ENCODE measurements at regions not wholly inside any gene's neighbourhood (a gene's known extent, or its start where the extent isn't known, plus 50 kb on each side); places are given as distances from the start of the nearest gene placed in this dataset.
A peak's percentile ranks its signal among the peaks of the same experiment; 100 is the strongest.
"Not testable (repeated sequence)": the region's sequence is repeated elsewhere in the genome, so short reads cannot be mapped to it uniquely, and the experiment has no call there.

DNA sequence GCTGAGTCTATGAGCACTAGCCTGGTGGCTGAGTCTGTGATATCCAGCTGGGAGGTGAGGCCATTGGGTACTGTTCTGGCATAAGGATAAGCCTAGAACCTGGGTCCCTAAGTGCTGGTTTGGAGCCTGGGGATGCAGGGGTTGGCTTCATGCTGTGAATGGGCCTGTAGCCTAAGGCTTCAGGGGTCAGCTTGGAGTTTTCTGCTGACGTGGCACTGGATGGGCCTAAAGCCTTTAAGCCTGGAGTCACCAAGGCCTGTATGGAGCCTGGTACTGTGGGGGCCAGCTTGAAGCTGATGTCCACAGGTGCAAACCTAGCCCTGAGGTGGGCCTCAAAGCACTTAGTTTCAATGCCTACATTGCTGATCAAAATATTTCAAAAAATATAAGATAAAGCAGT lies 979.6 kb upstream of the POU3F4 start:
- DNase-seq (ENCODE audit: low spot score) = no peak

DNA sequence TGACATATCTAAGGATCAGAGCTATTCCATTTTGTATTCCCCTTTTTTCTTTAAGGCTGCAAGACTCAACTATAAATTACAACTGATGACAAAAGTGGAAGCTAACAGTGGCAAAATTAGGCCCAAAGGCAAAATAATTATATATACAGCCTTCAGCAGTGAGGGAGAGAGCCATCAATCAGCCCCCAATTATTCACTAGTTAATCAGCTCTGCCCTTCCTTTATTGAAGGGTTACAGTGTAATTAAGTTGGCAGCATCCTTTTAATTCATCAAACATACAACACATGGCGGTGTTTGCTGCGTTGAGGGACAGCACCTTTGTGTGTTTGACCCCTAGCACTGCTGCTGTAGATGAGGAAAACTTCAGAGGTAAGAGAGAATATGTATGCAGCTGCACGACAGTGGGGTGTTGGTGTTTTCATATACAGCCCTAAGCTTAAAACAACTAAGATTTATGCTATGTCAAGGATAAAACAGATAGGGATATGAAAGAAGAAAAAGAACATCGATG lies 973.9 kb upstream of the POU3F4 start:
- DNase-seq (ENCODE audit: low spot score) = no peak

DNA sequence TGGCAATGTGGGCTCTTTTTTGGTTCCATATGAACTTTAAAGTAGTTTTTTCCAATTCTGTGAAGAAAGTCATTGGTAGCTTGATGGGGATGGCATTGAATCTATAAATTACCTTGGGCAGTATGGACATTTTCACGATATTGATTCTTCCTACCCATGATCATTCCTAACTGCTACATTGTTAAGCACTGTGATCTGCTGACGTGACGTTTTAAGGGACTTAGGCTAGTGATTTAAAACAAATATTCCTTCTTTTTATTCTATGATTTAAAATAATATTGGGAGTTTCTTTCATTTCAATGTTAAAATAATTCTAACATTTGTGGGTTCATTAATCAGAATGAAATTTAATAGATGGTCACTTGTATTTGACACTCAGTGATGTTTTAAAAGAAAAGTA lies 970.9 kb upstream of the POU3F4 start:
- not testable (repeated sequence) for DNase-seq (ENCODE audit: low spot score)

DNA sequence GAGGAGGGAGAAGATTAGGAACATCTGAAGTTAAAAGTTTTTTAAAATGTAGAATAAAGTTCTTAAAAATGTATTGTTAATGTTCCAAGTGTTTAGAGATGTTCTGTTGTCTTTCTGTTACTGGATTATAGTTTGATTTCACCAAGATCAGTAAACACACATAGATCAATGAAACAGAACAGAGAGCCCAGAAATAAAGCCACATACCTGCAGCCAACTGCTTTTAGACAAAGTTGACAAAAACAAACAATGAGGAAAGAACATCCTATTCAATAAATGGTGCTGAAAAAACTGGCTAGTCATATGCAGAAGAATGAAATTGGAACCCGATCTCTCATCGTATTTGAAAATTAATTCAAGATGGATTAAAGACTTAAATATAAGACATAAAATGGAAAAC lies 966.3 kb upstream of the POU3F4 start:
- no peak for DNase-seq (ENCODE audit: low spot score)

DNA sequence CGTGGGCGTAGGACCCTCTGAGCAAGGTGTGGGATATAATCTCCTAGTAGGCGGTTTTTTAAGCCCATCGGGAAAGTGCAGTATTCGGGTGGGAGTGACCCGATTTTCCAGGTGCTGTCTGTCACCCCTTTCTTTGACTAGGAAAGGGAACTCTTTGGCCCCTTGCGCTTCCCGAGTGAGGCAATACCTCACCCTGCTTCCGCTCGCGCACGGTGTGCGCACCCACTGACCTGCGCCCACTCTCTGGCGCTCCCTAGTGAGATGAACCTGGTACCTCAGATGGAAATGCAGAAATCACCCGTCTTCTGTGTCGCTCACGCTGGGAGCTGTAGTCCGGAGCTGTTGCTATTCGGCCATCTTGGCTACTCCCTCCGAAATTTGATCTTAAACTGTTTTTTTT lies 955.9 kb upstream of the POU3F4 start:
- DNase-seq (ENCODE audit: low spot score) = peak; percentile 6

DNA sequence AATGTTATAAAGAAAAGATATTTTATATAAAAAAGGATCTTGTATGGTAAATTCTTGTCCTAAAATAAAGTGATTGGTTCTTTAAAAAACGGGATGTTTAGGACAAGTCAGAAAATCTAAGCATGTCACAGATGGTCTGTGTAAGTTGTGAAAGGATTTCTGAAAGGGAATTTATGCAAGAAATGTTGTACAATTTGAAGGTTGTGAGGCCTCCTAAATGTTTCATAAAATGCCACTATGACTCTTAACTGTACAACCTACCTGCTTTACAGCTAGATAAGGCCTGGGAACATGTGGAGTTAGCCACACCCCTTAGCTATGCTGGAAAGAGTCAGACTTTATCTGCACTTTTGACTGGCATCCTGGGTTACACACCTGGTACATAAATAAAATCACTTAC lies 951.5 kb upstream of the POU3F4 start:
- no peak for DNase-seq (ENCODE audit: low spot score)

DNA sequence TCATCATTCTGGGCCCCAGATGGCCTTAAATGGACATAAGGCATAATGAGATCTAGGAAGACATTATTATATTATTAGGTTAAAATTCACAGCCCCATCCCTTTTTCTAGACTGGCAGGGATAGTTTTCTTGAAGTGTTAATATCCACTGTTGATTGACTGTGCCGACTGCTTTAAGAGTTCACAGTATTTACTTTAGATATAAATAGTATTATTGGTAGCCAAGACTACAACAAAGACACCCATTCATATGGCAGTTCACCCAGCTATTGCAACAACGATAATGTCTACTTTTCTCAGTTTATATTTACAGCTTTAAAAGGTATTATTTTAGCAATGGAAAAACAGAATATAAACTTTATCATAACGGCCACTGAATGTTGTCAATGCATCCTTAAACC lies 922.2 kb upstream of the POU3F4 start:
- DNase-seq (ENCODE audit: low spot score) = no peak

DNA sequence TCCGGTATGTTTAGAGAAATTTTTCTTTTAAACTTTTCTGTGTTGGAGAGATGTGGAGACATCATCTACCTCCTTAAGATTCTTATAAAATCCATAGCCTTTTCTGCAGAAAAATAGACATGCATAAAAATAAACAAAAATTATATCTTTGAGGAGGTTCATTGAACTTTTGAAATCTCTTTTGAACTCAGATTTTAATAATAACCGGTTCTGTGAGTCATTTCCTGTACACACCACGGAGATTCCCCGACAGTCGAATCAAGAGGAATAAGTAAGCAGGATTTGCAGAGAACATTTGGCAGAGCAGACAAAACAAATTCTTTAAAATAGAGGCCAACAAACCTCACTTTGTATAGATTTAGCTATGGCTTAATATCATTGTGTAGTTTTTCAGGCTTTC lies 918.7 kb upstream of the POU3F4 start:
- peak; percentile 16 for DNase-seq (ENCODE audit: low spot score)

DNA sequence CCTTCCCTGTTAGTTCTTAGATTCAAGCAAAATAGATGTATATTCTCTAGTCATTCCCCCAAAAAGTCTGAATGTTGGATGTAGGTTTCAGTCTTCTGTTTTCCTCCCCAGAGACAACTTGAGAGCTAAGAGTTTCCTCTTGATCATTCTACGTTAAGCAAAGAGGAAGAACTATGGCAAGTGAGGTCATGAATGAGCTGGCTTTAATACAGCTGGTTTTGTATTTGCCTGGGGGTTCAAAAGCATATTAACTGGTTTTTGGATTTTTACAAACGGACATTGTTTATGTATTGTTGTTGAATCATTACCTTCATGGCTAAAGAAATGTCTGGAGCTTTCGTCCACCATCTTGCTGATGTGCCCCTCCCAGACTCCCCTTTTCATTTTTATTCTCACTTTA lies 916.7 kb upstream of the POU3F4 start:
- no peak for DNase-seq (ENCODE audit: low spot score)

DNA sequence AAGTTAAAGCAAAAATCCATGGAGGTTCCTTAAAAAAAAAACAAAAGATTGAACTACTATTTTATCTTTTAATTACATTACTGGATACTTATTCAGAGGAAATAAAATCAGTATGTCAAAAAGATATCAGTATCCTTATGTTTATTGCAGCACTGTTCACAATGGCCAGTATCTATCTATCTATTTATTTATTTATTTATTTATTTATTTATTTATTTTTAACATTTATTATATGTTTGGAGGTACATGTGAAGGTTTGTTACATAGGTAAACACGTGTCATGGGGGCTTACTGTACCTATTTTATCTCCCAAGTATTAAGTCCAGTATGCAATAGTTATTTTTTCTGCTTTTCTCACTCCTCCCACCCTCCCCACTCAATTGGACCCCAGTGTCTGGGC lies 881.1 kb upstream of the POU3F4 start:
- no peak for DNase-seq (ENCODE audit: low spot score)

DNA sequence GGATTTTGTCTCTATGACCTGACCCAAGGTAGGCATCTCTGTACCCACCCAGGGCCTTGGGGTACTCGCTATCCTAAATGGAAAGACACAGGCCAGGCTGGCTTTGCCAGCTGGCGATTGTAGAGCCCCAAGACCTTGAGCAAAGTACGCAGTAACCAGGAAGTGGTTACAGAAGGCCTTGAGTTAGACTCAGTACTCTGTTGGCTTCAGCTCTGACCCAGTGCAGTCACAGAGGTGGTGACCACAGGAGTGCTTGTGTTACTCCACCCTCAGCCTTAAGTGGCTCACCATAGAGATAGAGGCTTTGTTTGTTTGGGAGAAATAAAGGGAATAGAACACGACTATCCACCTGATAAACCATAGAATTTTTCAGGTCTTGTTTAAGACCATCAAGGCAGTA lies 880.5 kb upstream of the POU3F4 start:
- no peak for DNase-seq (ENCODE audit: low spot score)

DNA sequence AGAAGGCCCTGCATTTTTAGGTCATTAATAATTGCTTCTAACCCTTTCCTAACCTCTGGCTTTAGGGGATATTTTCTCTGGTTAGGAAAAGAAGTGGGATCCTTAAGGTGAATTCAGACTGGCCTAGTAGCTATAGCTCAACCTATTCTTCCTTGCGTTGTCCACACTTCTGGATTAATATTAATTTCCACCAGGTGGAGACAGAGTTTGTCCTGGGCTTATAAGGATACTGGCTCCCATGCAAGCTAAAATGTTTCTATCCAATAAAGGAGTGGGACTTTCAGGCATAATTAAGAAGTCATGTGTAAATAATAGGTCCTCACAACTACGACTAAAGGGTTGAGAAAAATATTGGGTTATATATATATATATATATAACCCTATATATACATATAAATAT lies 860.0 kb upstream of the POU3F4 start:
- DNase-seq (ENCODE audit: low spot score) = peak; percentile 4

DNA sequence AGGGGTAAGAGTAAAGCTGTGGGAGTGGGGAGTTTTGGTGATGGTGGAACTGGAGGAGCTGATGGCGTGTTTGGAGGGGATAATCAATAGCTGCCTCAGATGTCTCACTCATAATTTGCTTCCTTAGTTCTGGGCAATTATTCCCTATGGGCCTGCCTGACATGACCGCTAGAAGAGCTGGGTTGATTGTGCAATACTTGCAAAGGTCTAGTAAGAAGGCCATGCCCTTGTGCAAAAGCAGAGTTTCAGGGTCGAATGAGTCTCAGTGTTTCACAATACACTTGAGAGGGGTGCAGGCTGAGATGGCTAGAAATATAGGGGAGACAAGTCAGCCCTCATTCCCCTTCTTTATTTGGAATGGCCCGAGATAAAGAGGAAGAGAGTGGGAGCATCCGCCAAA lies 858.4 kb upstream of the POU3F4 start:
- DNase-seq (ENCODE audit: low spot score) = no peak

DNA sequence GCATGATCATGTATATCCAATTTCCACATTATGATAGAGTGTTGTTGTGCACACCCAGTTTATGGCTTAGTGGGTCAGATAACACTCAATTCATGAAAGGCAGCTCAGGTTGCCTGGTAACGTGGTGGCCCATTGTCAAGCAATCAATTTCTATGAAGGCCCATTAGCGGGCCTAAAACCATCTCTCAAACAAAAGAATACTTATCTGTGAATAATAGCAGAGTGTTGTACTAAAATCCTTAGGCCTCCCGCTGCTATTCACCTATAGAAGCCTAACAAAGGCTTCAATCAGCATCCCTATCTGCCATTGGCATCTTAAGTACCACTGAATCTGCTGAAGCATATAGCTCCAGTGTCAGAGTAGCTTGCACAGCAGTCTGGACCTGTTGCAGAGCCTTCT lies 849.6 kb upstream of the POU3F4 start:
- DNase-seq (ENCODE audit: low spot score) = no peak

DNA sequence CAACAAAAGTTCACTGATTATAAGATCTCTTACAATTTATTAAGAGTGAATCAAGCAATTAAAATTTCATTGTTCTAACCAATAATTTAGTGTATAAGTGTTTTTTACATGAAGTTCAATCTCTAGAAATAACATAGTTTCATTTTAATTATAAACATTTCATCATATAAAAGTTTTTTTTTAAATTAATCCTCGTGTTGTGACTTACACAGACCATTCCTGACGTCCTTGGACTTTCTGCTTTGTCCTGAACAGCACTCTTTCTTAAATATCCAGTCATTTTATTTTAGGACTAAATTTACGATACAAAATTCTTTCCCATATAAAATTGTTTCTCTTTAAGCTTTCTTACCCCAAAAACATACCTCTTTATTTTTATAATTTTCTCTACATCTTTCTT lies 841.7 kb upstream of the POU3F4 start:
- no peak for DNase-seq (ENCODE audit: low spot score)

DNA sequence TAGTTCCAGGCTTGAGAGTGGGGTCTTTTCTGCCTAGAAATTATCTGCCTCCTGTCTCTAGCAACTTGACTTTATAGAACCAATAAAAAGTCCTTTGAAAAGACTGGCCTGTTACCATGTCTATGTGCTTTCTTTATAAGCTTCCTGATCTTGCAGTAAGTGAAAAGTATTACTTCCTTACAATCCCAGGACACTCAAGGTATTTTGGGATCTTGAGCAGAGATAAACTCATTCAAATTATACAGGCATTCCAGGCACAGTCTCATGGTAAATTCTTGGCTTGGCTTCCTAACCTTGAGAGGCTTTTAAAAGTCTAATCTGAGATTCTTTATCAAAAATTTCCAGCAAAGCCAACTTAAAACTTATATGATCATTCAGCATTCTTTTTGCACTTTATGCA lies 833.0 kb upstream of the POU3F4 start:
- DNase-seq (ENCODE audit: low spot score) = no peak

DNA sequence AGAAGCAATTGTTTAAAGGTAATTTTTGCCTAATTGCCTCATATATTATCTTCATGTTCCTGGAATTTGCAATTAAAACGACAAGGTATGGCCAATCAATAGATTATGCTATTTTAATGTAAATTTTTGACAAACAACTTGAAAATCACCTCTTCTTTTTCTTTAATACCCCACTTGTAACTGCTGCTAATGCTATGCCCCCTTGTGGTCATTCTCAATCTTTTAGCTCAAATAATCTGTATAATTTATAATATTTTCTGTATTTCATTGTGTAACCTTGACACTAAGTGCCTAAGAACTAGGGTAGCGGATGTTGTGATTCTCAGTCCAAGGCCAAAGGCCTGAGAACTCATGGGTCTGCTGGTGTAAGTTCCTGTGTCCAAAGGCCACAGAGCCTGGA lies 831.7 kb upstream of the POU3F4 start:
- DNase-seq (ENCODE audit: low spot score) = no peak

DNA sequence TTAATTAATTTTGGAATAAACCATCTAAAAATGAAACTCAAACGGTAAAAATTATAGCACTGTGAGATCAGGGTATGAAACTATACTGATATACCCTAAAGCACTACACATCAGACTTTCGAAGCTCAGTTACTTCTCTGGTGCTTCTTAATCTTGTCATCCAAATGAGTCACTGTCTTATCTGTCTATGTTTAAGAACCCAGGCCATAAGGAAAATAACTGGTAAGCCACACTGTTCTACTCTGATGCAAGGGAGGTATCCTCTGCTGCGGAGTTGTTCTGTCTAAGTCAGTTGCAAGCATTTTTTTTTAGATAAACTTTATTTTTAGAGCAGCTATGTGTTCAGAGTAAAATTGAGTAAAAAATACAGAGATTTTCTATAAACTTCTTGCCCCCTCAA lies 830.8 kb upstream of the POU3F4 start:
- no peak for DNase-seq (ENCODE audit: low spot score)

DNA sequence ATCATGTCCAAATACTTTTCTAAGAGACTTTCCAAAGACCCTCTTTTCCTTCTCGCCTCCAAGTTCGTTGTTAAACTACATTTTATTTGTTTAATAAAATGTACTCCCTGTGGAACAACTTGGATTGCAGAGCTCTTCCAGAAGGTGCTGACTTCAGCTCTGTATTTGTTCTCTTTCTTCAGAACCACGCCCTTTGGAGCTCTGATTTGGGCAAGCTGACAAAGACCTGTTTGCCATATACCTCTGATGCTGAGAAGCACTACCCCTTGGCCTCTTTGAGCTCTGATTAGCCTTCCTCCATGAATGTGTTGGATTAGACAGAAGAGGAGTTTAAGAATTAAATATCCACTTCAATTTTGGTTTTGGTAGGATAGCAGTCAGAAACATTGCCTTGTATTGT lies 815.1 kb upstream of the POU3F4 start:
- no peak for DNase-seq (ENCODE audit: low spot score)

DNA sequence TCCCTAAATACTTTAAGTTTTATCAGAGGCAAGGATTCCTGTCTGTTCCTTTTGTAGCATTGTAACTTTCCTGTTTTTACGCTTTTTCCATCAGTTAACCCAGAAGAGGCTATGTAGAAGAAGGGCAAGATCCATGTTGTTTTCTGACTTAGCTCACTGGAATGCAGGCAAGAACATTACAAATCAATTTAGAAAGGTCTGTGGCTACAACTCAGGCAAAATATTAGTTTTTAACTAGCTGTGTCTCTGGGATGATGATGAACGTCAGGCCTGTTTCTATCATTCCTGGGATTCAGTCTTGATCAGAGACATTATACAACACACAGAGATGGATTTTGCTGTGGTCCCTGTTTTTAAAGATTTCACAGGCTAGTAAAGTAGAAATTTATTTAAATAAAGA lies 813.0 kb upstream of the POU3F4 start:
- no peak for DNase-seq (ENCODE audit: low spot score)

DNA sequence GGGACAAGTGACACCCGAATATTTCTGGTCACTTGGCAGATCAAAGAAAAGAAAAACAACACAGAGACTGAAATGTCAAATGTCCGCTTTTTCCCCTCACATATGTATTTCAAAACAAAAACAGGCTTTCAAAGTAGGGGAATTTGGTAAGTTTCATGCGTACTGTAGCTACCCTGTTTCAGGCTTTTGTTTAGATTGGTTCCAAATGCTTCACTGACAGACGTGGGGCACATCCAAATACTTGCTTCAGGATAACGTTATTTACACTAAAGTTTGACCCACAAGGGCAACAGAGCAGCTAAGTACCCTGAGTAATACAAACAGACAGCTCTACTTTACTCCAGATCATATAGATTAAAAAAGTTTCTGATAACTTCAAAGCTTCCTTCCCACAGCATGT lies 804.5 kb upstream of the POU3F4 start:
- DNase-seq (ENCODE audit: low spot score) = no peak

DNA sequence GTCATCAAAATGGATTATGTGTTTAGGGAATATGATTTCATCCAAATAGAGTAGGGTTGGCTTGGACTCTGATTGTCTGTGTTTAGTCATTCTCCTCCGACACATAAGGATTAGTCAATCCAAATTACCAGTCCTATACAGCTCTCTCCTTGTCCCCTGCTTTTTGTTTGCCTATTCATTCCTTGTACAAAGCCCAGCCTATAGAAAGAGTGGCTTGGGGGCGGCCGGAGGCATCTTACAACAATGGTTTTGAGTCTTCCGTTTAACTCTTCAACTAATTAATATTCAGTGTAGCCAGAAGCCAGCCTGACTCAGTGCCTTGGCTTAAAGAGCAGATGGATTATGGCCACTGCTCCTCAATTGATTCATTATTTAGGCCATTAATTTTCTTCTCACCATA lies 796.6 kb upstream of the POU3F4 start:
- no peak for DNase-seq (ENCODE audit: low spot score)

DNA sequence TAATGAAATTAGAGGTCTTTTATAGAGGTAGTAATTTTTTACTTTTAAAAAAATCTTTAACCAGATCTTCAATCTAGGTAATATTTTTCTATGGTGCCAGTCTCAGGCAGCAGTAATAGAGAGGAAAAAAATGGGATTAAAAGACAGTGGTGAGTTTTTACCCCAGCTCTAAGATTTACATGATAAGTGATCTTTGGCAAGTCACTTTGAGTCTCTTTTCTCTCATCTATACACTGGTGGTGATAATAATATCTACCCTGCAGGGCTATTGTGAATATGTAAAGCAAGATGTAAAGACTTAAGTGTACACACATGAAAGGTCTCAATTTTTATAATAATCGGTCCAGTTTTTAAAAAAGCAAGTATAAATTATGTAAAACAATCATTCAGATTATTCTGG lies 786.2 kb upstream of the POU3F4 start:
- no peak for DNase-seq (ENCODE audit: low spot score)

DNA sequence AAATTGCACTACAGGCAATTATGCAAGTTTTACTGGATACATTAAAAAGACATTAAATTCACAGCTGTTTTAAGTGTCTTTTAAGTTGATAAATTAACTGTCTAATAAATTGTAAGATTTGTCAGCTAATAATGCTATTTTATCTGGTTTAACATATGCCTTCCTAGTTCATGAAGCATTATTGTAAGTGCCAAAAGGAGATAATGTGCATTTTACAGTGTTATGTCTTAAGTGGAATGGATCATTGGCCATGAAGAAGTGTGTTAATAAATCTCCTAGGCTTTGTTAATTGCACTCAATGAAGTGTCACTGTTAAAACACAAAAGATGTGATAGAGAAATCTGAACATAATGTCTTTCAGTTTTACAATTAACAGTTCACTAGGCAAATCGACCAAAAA lies 784.3 kb upstream of the POU3F4 start:
- DNase-seq (ENCODE audit: low spot score) = no peak

DNA sequence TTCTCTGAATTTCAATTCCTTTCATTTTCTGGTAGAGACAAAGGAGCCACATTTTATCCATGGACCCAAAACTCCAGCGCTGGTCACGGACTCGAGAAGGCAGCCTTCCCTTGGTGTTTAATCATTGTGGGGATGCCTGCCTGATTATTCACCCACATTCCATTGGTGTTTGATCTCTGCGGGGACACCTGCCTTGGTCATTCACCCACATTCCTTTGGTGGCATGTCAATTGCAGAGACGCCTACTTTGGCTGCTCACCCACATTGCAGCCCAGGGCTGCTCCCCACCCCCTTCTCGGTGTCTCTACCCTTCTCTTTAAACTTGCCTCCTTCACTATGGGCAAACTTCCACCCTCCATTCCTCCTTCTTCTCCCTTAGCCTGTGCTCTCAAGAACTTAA lies 780.7 kb upstream of the POU3F4 start:
- DNase-seq (ENCODE audit: low spot score) = peak; percentile 1
